Jurkat, Clone E6-1 (cell line): ENCODE measurements at regions not wholly inside any gene's neighbourhood (a gene's known extent, or its start where the extent isn't known, plus 50 kb on each side); places are given as distances from the start of the nearest gene placed in this dataset.
A peak's percentile ranks its signal among the peaks of the same experiment; 100 is the strongest.

Experiments used
- DNase-seq: peaks from one replicate; pipeline ENCODE4 v3.0.0-alpha.2; 2011; ENCODE audit warnings: low read depth, low spot score
- H3K4me3 ChIP-seq: 2 replicates; pipeline ENCODE4 v1.5.1; 2011; ENCODE audit warnings: mild to moderate bottlenecking, low read length, control low read depth, moderate library complexity

DNA sequence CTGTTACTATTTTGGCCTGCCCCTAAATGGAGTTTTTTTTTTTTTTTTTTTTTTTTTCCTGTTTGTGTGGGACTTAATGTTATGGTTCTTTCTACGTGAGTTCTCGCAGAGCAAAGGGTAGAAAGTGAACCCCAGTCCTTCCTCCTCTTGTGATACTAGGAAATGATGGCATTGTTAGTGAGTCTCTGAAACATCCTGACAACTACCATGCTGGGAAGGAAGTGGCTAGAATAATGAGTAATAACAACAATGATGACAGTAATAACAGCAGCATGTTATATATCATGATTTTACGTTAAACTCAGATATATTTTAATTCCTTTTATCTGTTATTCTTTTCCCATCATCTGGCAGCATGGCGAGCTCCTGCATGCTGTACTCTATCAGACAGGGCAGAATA, 216.2 kb upstream of the LINC00305 start:
- no peak for DNase-seq
- no peak overlapping the region for H3K4me3 ChIP-seq

DNA sequence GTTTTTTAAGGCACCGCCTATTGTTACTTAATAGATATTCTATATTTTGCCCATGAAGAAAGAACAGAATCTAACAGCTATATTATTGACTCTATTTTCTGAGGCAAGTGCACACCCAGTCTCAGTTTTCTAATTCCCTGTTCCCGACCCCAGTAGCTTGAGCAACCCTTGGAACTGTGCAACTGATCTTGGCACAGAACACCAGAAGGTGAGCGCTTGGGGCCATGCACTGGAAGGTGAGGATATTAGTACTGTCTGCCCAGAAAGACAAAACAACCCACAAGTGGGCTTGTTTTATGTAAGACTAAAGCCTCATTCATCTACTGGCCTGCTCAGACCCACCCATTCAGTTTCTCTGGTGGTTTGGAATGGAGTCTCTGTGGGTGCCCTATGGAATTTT, 188.8 kb upstream of the LINC00305 start:
- DNase-seq, result no peak
- no peak overlapping the region for H3K4me3 ChIP-seq

DNA sequence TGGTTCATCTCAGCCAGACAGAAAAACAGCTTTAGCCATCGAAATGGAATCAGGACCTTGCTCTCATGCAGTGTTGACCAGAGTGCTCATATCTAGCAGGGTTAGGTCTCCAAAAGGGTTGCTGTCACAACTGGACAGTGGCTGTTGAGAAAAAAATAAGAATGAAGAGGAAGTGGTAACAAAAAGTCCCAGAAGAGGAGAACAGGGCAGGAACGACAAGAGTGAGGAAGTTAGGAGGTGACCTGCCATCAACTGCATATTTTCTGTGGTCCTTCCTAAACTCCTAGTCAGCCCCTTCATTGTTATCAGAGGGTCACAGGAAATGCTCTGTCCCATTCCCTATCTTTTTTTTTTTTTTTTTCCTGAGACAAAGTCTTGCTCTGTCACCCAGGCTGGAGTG, 188.1 kb upstream of the LINC00305 start:
- H3K4me3 ChIP-seq, result no peak overlapping the region
- no peak for DNase-seq

- no peak for DNase-seq
These were observed 185.9 kb upstream of the LINC00305 start for GRCh38 chr18:64334748-64335147.

DNA sequence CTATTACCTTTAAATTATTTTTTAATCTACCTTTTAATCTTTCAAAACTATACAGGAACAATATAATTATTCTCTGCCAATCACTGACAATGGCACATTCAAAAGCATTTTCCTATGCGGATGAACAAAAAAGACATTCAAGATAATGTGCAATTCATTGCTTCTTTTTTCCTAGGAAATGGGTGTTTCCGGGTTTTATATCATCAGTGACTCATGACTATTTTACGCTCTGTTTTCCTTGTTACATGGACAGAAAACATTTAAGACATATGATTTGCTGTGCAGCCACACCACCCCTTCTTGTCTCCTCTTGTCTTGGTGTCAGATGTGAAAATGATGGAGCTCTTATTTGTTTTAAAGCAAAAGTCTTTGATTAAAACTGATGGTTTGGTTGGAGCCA, 184.7 kb upstream of the LINC00305 start:
- H3K4me3 ChIP-seq, result no peak overlapping the region
- no peak for DNase-seq

More at GRCh38 chr18:64334748-64335147, 185.9 kb upstream of the LINC00305 start:
- H3K4me3 ChIP-seq, result no peak overlapping the region

GRCh38 chr18:64332835-64333234, 183.9 kb upstream of the LINC00305 start:
- no peak for DNase-seq
- no peak overlapping the region for H3K4me3 ChIP-seq

- H3K4me3 ChIP-seq, result no peak overlapping the region
- no peak for DNase-seq
These were observed 182.5 kb upstream of the LINC00305 start for GRCh38 chr18:64331419-64331818.

GRCh38 chr18:64330931-64331330, 182.0 kb upstream of the LINC00305 start:
- no peak for DNase-seq

GRCh38 chr18:64330161-64330560, 181.3 kb upstream of the LINC00305 start:
- peak; percentile 11 for DNase-seq
- H3K4me3 ChIP-seq, result no peak overlapping the region

More at GRCh38 chr18:64330931-64331330, 182.0 kb upstream of the LINC00305 start:
- no peak overlapping the region for H3K4me3 ChIP-seq

DNA sequence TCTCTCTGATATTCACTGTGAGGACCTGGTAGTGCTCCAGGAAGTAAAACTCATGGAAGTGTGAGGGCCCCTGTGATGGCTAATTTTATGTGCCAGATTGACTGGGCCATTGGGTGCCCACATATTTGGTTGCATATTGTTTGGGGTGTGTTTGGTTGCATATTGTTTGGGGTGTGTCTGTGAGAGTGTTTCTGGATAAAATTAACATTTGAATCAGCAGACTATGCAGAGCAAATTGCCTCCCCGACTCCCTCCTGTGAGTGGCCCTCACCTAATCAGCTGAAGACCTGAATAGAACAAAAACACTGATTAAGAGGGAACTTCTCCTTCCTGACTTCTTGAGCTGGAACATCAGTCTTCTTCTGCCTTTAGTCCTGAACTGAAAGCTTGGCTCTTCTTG, 173.3 kb upstream of the LINC00305 start:
- no peak for DNase-seq

GRCh38 chr18:64318547-64318946, 169.7 kb upstream of the LINC00305 start:
- no peak overlapping the region for H3K4me3 ChIP-seq
- DNase-seq, result no peak

More for the DNA sequence above, 173.3 kb upstream of the LINC00305 start:
- no peak overlapping the region for H3K4me3 ChIP-seq

DNA sequence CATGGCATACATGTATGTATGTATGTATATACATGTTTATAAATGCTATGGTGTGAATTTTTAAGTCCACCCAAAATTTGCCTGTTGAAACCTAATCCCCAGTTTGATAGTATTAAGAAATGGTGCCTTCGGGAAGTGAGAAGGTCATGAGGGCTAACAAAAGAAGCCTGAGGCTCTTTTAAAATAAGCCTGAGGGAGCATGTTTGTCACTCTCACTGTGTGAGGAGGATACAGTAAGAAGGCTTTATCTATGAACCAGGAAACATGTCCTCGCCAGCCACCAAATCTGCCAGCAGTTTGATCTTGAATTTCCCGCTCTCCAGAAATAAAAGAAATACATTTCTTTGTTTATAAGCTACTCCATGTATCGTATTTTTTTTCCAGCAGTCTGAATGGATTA, 163.0 kb upstream of the LINC00305 start:
- DNase-seq, result no peak
- no peak overlapping the region for H3K4me3 ChIP-seq

DNA sequence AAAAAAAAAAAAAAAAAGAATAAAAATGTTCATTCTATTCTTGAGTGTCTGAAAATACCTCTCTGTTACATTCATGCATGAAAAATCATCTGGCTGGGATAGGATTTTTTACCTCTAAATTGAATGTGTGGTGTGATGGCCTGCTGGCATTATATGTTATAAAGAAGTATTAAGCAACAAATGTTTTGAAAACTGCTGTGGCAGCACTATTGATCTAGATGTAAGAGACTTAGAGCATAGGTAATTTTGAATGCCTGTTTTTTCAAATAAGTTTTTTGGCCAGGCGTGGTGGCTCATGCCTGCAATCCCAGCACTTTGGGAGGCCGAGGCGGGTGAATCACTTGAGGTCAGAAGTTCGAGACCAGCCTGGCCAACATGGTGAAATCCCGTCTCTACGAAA, 147.0 kb upstream of the LINC00305 start:
- DNase-seq, result no peak
- H3K4me3 ChIP-seq, result no peak overlapping the region

DNA sequence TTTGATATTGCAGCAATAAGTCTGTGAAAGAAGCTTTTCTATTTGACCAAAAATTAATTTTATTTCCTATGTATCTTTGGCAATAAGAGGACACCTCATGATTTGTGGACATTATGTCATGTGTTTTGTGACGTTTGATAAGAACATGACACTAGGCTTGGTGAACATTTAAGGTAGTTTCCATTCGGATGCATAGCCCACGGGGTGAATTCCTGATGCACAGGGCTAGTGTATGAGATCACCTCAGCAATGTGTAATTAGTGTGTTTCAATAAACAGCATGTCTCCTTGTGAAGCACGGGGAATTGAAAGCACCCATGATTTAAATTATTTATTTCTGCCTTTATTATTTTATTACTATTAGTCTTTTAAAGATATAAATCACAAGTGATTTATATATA, 146.1 kb upstream of the LINC00305 start:
- no peak overlapping the region for H3K4me3 ChIP-seq
- DNase-seq, result no peak

DNA sequence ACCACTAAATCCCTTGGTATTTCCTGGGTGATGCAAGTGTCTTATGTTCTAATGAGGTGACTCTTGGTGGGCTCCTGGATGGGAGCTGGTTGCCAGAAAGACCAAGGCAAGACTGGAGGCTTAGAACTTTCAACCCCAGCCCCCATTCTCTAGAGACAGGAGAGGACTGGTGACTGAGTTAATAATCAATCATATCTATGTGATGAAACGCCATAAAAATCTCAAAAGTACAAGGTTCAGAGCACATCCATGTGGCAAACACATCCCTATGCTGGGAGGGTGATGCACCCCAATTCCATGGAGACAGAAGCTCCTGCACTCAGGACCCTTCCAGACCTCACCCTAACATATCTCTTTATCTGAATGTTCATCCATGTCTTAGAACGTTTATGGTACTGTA, 139.5 kb upstream of the LINC00305 start:
- no peak for DNase-seq
- H3K4me3 ChIP-seq, result no peak overlapping the region

- no peak for DNase-seq
- no peak overlapping the region for H3K4me3 ChIP-seq
These were observed 139.0 kb upstream of the LINC00305 start for GRCh38 chr18:64287926-64288325.

DNA sequence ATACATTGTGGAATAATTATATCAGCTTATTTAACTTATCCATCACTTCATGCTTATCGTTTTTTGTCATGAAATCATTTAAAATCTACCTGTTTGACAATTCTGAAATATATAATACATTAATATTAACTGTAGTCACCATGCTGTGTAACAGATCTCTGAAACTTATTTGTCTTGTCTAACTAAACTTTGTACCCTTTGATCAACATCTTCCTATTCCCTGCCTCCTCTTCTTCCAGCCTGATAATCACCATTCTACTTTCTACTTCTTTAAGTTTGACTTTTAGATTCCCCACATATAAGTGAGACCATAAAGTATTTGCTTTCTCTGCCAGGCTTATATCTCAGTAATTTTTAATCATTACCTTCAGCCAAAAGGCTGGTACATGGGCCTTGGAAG, 134.2 kb upstream of the LINC00305 start:
- no peak overlapping the region for H3K4me3 ChIP-seq
- no peak for DNase-seq

GRCh38 chr18:64278026-64278425, 129.1 kb upstream of the LINC00305 start:
- DNase-seq, result no peak

GRCh38 chr18:64276311-64277090, 127.6 kb upstream of the LINC00305 start:
- DNase-seq, result no peak
- no peak overlapping the region for H3K4me3 ChIP-seq

More at GRCh38 chr18:64278026-64278425, 129.1 kb upstream of the LINC00305 start:
- no peak overlapping the region for H3K4me3 ChIP-seq

- DNase-seq, result no peak
- no peak overlapping the region for H3K4me3 ChIP-seq
These were observed 126.9 kb upstream of the LINC00305 start for GRCh38 chr18:64275593-64276300.

GRCh38 chr18:64273724-64274123, 124.8 kb upstream of the LINC00305 start:
- no peak overlapping the region for H3K4me3 ChIP-seq
- DNase-seq, result no peak
